ACC112 (cell line): ENCODE measurements at regions not wholly inside any gene's neighbourhood (a gene's known extent, or its start where the extent isn't known, plus 50 kb on each side); places are given as distances from the start of the nearest gene placed in this dataset.

Experiments
- H2AFZ ChIP-seq: fragments of 200-600 bp; sonication (generic); one replicate; pipeline ENCODE4 v1.6.0; 2017; ENCODE audit warnings: antibody characterized with exemption, low read length; ENCODE audit not compliant: unreplicated experiment
- H3K27ac ChIP-seq: fragments of 200-600 bp; sonication (generic); 2 replicates; pipeline ENCODE4 v1.5.1; 2014; ENCODE audit warnings: low read depth, mild to moderate bottlenecking, antibody characterized with exemption, low read length, moderate library complexity
- H3K27me3 ChIP-seq: fragments of 200-600 bp; sonication (generic); 2 replicates; pipeline ENCODE4 v1.6.1; 2014; ENCODE audit warnings: mild to moderate bottlenecking, antibody characterized with exemption, low read length, moderate library complexity, mixed read lengths; ENCODE audit not compliant: insufficient read depth
- H3K36me3 ChIP-seq: fragments of 200-600 bp; sonication (generic); 2 replicates; pipeline ENCODE4 v1.6.1; 2016; ENCODE audit warnings: mild to moderate bottlenecking, antibody characterized with exemption, low read length, moderate library complexity, mixed read lengths; ENCODE audit not compliant: insufficient read depth
- H3K4me1 ChIP-seq: fragments of 200-600 bp; sonication (generic); one replicate; pipeline ENCODE4 v1.6.1; 2016; ENCODE audit warnings: low read length, mixed read lengths; ENCODE audit not compliant: insufficient read depth, unreplicated experiment, control insufficient read depth
- H3K4me3 ChIP-seq: fragments of 200-600 bp; sonication (generic); 2 replicates; pipeline ENCODE4 v1.5.1; 2014; ENCODE audit warnings: mild to moderate bottlenecking, low read depth, low read length
- H3K79me2 ChIP-seq: fragments of 200-600 bp; sonication (generic); one replicate; pipeline ENCODE4 v1.6.0; 2016; ENCODE audit warnings: low read length; ENCODE audit not compliant: control insufficient read depth, unreplicated experiment, insufficient read depth

DNA sequence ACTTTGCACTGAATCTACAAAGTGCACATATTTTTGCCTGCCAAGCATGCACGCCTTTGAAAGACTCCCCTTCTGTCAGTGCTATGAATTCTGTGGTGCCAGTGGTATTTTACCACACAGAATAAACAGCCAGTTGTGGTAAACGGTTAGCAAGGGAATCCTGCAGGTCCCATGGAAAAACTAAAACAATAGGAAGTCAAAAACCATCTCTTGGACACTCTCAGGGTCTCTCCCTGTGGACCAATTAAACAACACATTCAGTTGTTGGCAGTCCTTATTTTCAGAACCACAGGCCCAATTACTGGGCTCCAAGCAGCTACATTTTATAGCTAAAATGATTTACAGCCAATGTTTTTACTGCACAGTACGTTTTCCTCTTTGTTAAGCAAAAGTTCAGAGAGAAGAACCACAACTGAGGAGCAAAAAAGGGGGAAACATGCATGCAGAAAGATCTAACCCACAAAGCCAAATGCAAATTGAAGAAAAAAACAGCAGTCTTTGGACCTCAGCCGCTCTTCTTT lies 116.9 kb downstream of the KCTD12 start:
- no peak overlapping the region for H2AFZ ChIP-seq
- H3K27ac ChIP-seq: no peak overlapping the region

DNA sequence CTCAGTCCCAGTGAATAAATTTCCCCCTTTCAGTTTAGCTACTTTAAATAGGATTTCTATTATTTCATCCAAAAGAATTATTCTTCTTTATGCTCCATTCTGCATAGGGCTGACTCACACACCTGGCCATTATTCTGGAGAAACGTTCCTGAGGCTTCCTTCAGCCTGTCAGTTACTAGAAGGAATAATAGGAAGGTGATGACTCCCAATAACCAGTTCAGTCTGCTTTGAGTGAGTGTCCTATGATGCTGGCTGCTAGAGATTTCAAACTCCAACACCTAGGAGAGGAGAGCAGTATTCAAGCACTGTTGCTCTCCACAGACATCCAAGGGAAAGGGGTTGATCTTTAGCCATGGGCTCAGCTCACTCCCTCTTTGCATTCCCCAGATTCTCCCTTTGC lies 117.8 kb downstream of the KCTD12 start:
- Histone ChIP-seq H3K4me3 (no peak overlapping the region), H3K27ac (no peak overlapping the region)

More for the DNA sequence above, 116.9 kb downstream of the KCTD12 start:
- Histone ChIP-seq H3K27me3 (no peaks in the 10 kb centered on the region), H3K4me3 (no peak overlapping the region), H3K79me2 (no peaks in the 10 kb centered on the region), H3K36me3 (no peaks in the 10 kb centered on the region), H3K4me1 (peaks cover 6% of the 10 kb centered on the region)

DNA sequence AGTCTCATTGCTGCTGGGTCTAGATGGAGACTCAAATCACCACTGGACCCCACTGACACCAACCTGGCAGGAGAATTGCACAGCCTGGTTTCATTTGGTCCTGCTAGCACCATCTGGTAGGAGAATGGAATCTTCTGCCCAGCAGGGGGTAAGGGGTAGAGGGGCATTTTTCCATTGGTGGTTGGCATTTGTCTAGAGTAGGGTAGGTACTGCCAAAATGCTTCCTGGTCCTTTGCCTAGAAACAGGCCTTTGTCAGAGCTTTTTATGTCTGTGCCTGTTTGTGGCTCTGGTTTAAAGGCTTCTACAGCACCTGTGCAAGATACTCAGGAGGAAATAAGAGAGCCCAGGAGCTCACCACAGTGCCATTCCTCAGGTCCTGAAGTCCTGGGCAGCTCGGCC lies 121.3 kb downstream of the KCTD12 start:
- Histone ChIP-seq H3K36me3 (no peaks in the 10 kb centered on the region), H2AFZ (peak overlapping the region; percentile 47), H3K27ac (no peak overlapping the region), H3K4me3 (peak overlapping the region; percentile 39; the same call in 1 of the 2 replicates), H3K27me3 (no peaks in the 10 kb centered on the region), H3K4me1 (peaks cover 16% of the 10 kb centered on the region), H3K79me2 (no peaks in the 10 kb centered on the region)

More for the DNA sequence above, 117.8 kb downstream of the KCTD12 start:
- Histone ChIP-seq H3K27me3 (no peaks in the 10 kb centered on the region), H2AFZ (no peak overlapping the region), H3K4me1 (peaks cover 9% of the 10 kb centered on the region), H3K79me2 (no peaks in the 10 kb centered on the region), H3K36me3 (no peaks in the 10 kb centered on the region)

DNA sequence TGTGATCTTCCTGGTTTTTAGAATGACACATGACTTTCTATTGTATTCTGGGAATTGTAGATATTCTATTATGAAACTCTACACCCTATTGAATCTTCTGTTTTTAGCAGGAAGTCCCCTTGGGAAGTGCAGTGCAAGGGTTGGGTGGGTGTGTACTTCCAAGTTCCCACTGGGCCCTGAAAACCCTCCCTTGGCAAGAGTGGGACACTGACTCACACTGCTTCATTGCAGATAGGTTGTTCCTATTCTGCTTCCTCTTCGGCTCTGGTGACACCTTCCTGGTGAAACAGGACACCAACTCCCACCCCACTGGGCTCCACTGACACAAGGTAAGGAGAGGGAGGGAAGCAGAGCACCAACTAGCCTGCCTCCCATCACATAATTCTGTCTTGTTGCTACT lies 121.8 kb downstream of the KCTD12 start:
- Histone ChIP-seq H3K4me3 (peak overlapping the region; percentile 39; the same call in 1 of the 2 replicates), H2AFZ (peak overlapping the region; percentile 47), H3K27ac (0 out of 2 replicates have a peak overlapping the region, but pooled peaks have one; percentile 25), H3K4me1 (peaks cover 16% of the 10 kb centered on the region), H3K27me3 (no peaks in the 10 kb centered on the region), H3K36me3 (no peaks in the 10 kb centered on the region), H3K79me2 (no peaks in the 10 kb centered on the region)

DNA sequence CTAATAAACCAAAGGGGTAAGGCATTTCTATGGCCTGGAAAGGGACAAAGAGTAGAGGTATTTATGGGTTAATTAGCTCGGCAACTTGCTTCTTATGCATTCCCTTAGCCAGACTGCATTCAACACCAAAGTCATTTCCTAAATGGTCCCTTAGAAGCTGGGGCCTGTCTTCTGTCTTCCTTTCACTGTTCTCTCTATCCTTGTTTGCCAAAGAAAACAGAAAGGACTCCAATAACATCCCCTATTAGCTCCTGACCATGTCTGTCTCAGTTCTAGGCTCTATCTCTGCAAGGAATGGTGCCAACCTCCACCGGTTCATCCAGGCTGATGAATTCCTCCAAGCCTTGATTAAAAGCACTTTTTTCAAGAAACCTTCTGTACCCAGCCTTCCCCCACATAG lies 123.5 kb downstream of the KCTD12 start:
- no peaks in the 10 kb centered on the region for H3K79me2 ChIP-seq
- H2AFZ ChIP-seq: no peak overlapping the region
- no peaks in the 10 kb centered on the region for H3K36me3 ChIP-seq
- peaks cover 26% of the 10 kb centered on the region for H3K4me1 ChIP-seq
- H3K27me3 ChIP-seq: no peaks in the 10 kb centered on the region
- H3K27ac ChIP-seq: no peak overlapping the region
- H3K4me3 ChIP-seq: no peak overlapping the region

DNA sequence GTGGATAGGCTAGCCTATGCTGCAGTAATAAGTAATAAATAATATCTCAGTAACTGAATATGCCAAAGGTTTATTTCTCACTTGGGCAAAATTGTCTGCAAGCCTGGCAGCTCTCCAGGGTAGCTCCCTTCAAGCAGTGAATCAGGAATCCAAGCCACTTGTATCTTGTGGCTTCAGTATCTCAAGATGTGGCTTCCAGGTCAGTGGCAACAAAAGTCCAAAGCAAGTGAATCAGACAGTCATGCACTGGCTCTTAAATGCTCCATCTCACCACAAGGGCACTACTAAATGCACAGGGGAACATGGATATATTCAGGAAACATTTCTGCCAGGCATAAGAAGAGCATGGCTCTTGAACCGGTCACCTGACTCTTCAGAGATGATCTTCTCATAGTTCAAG lies 126.3 kb downstream of the KCTD12 start:
- Histone ChIP-seq H3K4me3 (no peak overlapping the region), H3K27ac (no peak overlapping the region), H3K4me1 (peaks cover 26% of the 10 kb centered on the region)

DNA sequence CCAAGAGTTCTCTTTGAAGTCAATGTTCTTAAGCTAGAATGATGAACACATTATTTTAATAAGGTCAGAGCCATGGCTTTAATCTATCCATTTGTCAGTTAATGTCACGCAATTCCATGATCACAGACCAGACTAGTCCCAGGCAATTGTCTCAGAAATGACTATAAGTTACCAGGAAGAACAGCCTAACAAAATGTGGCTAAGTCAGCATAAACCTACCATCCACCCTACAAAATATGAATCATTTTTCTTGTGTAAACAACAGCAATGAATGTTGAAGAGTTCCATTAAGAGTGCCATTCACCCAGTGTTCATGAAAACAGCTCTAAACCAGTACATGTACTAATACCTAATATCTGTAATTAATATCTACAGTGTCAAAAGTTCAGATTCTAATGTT lies 127.5 kb downstream of the KCTD12 start:
- Histone ChIP-seq H3K79me2 (no peaks in the 10 kb centered on the region), H3K27ac (no peak overlapping the region), H3K27me3 (no peaks in the 10 kb centered on the region), H3K4me1 (peaks cover 17% of the 10 kb centered on the region), H2AFZ (no peak overlapping the region), H3K36me3 (no peaks in the 10 kb centered on the region), H3K4me3 (no peak overlapping the region)

More for the DNA sequence above, 126.3 kb downstream of the KCTD12 start:
- no peaks in the 10 kb centered on the region for H3K36me3 ChIP-seq
- H2AFZ ChIP-seq: no peak overlapping the region
- no peaks in the 10 kb centered on the region for H3K27me3 ChIP-seq
- H3K79me2 ChIP-seq: no peaks in the 10 kb centered on the region

DNA sequence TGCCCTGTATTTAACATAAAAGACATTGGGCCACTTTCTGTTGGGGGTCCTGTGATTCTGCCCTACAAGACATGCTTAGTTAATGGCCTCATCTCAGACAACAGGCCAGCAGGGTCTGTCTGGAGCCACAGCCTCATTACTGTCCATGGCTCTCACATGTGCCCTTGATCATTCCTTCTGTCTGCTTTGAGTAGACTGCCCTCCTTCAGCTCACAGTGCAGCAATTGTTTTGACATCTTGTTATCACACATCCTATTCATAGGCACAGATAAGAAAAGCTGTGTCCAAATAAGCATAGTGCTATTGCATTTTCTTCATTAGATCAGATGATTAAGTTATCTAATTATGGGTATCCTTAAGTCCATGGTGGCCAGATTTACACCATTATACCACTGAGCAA lies 127.9 kb downstream of the KCTD12 start:
- no peaks in the 10 kb centered on the region for H3K27me3 ChIP-seq
- H3K4me1 ChIP-seq: peaks cover 17% of the 10 kb centered on the region
- no peak overlapping the region for H3K27ac ChIP-seq
- H3K4me3 ChIP-seq: no peak overlapping the region
- no peak overlapping the region for H2AFZ ChIP-seq
- H3K79me2 ChIP-seq: no peaks in the 10 kb centered on the region
- no peaks in the 10 kb centered on the region for H3K36me3 ChIP-seq

DNA sequence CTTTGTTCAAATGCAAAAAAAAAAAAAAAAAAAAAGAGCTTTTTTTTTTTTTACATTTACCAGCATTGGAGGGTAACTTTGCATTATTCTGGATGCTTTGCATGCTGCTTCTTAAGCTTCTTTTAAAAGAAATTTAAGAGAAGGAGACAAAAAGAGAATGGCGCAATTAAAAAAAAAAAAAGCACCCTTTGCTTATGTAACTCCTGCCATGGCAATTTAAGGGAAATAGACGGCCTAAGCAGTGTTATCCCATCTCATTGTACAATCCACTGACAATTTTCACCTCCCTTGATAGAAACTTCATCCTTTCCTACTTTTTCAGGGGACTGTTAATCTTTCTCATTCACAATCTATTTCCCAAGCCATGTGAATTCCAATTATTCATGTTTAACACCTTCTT lies 129.8 kb downstream of the KCTD12 start:
- Histone ChIP-seq H3K4me1 (peaks cover 11% of the 10 kb centered on the region), H3K4me3 (no peak overlapping the region), H2AFZ (no peak overlapping the region), H3K36me3 (no peaks in the 10 kb centered on the region), H3K27ac (no peak overlapping the region), H3K79me2 (no peaks in the 10 kb centered on the region), H3K27me3 (no peaks in the 10 kb centered on the region)

DNA sequence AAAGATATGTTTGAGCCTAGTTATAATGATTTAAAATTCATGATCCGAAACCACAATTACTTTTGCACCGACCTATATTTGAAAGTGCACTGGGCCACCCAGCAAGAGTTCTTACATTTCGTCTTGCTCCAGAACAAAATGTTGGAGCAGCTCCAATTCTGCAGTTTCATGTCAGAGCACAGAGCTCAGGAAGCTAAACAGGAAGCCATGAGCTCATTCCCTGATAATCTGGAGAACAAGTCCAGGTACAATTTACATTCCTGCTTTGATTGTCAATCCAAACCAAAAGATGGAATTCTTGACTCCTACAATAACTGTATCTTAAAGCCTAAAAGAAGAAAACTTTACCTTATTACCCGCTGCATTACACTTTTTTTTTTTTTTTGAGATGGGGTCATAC lies 131.8 kb downstream of the KCTD12 start:
- Histone ChIP-seq H3K27me3 (no peaks in the 10 kb centered on the region), H3K79me2 (no peaks in the 10 kb centered on the region), H3K36me3 (no peaks in the 10 kb centered on the region), H3K4me3 (no peak overlapping the region), H3K4me1 (peaks cover 11% of the 10 kb centered on the region), H3K27ac (no peak overlapping the region), H2AFZ (no peak overlapping the region)

DNA sequence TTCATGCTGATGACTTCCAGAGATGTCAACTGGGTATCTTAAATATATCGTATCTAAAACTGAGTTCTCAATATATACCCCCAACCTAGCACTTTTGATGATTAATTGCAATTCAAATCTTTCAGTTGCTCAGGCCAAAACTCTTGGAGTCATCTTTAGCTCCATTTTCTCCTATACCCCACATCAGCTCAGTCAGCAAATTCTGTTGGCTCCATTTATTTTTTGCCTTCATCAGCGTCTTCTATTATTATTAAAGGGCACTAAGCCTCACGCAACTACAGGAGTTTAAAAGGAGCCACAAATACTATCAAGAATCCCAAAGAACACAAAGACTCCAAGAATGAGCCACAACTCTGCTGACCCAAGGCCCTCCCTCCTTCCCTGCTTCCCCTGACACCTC lies 134.9 kb downstream of the KCTD12 start:
- Histone ChIP-seq H3K27me3 (no peaks in the 10 kb centered on the region), H2AFZ (no peak overlapping the region), H3K27ac (no peak overlapping the region), H3K4me3 (no peak overlapping the region), H3K36me3 (no peaks in the 10 kb centered on the region), H3K79me2 (no peaks in the 10 kb centered on the region), H3K4me1 (no peaks in the 10 kb centered on the region)
